ENCODE measurements at regions not wholly inside any gene's neighbourhood (a gene's known extent, or its start where the extent isn't known, plus 50 kb on each side); places are given as distances from the start of the nearest gene placed in this dataset.

DNA sequence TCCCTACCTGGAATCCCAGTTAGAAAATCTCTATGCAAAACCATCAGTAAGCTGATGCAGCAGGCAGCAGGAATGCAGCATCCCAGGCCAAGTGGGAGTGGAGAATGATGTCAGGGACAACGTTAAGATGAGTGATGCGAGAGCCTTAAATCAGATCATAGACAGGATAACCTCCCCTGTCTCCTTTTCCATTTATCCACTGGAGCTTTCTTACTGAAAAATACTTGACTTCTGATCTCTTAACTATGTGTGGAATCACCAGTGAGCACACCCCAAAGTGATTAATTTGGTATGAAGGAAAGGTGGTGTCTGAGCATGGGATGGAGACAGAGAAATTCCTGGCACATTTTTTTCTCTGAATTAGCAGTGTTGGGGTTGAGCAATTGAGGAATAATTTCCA lies 98.0 kb downstream of the RND3 start:
- TF ChIP-seq YY1 (IDR thresholded peaks at IDR 0.05; ENCODE audit: insufficient read depth, insufficient read length) (no peak), ZNF274 (IDR thresholded peaks at IDR 0.05; ENCODE audit: low read depth, low read length) (no peak)
